Left cardiac atrium (tissue), 4 donors: ENCODE measurements at regions not wholly inside any gene's neighbourhood (a gene's known extent, or its start where the extent isn't known, plus 50 kb on each side); places are given as distances from the start of the nearest gene placed in this dataset.

Source experiments
- ATAC-seq, 2 donors: fragments of 200-7000 bp; cut with Tn5 transposase; one replicate each; pipeline ENCODE4 v1.9.1; 2020; ENCODE audit warnings: mild to moderate bottlenecking in 2 of 2, moderate library complexity in 2 of 2
- DNase-seq: peaks from one replicate; pipeline ENCODE4 v3.0.0-alpha.2; 2020
- intact Hi-C, 2 donors: fragments of 100-400 bp; cut with DNase I; formaldehyde crosslinking; loops; one replicate each; pipeline versions ENCODE4 v1.14.1 to v1.15.1; 2022 to 2023
- donor health status: DM: no; HTN: yes; CAD: no.
- donor health status: DM: no; HTN: yes; CAD: no; lungs with severe emphysema.
- donor health status: DM: yes; HTN: yes; CAD: no.
- donor health status: Dilated cardiomyopathy.

- DNase-seq (no peak), ATAC-seq (no peak)
- intact Hi-C loops, result no loop called here
These were observed 59.6 kb upstream of the SALL4 start for GRCh38 chr20:51861726-51862466.

GRCh38 chr20:51860111-51860882 lies 58.0 kb upstream of the SALL4 start:
- ATAC-seq, result no peak
- intact Hi-C loops, result no loop called here

GRCh38 chr20:51856432-51856831 lies 54.1 kb upstream of the SALL4 start:
- intact Hi-C loops, result no loop called here
- ATAC-seq, result no peak
- no peak for DNase-seq

More at GRCh38 chr20:51860111-51860882, 58.0 kb upstream of the SALL4 start:
- no peak for DNase-seq

- ATAC-seq, result no peak
- DNase-seq, result no peak
- intact Hi-C loops, result no loop called here
These were observed 52.6 kb upstream of the SALL4 start for GRCh38 chr20:51854921-51855320.
